HG02870 (cell line): ENCODE measurements at regions not wholly inside any gene's neighbourhood (a gene's known extent, or its start where the extent isn't known, plus 50 kb on each side); places are given as distances from the start of the nearest gene placed in this dataset.
"Not testable (repeated sequence)": the region's sequence is repeated elsewhere in the genome, so short reads cannot be mapped to it uniquely, and the experiment has no call there.

Experiments used
- ATAC-seq: cut with Tn5 transposase; IDR thresholded peaks from one replicate; pipeline ENCODE4 v1.9.1; 2021; ENCODE audit warnings: mild to moderate bottlenecking, moderate library complexity; ENCODE audit not compliant: unreplicated experiment

DNA sequence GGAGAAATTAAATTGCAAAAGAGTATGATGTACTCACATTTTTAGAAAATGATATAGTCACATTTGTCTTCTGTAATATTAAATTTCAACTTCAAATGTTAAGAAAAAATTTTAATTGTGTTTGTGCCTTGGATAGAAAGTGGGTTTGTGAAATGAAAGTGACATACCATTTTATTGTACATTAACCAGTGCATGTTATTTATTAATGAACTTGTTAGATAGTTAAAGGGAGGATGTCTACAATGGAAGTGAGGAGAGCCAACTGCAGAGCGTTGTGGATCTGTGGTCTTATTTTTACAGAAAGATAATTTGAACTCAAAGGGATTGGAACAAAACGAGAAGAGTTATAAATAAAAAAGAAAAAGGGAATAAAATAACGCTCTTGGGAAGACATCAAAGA, 291.7 kb downstream of the ARL4A start:
- no peak for ATAC-seq

DNA sequence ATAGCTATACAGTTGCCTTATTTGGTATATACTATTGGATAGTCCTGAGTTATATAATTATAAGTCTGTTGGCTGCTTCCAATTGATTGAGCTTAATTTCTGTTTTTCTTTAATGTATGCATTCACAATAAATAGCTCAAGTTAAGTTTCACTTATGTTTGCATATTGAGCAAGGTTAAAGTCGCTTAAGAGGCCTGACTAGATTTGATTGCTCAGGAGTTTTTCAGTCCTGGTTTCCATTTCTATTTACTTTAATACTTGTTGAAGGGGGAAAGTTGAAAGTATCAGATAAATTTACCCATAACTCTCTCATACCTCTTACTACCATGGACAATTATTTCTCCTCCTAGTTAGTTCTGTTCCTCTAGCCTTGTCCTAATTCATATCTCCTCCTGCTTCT, 294.7 kb downstream of the ARL4A start:
- no peak for ATAC-seq

DNA sequence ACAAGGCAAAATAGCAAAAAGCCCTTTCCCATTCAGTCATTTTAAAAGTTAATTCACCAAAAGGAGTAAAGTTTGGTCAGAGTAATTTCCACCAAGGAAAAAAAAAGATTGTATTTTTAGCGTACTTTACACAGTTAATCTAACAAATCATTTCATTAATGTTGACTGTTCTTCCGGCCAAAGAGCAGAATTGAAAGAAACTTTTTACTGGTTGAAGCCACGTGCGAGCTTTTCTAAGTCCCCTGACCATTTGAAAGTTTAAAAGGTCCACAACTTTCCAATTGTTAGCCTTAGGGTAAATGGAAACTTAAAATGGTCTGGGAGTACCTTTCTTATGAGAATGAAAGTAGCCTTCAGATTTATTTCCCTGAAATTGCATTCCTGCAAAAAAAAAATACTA, 296.7 kb downstream of the ARL4A start:
- no peak for ATAC-seq

DNA sequence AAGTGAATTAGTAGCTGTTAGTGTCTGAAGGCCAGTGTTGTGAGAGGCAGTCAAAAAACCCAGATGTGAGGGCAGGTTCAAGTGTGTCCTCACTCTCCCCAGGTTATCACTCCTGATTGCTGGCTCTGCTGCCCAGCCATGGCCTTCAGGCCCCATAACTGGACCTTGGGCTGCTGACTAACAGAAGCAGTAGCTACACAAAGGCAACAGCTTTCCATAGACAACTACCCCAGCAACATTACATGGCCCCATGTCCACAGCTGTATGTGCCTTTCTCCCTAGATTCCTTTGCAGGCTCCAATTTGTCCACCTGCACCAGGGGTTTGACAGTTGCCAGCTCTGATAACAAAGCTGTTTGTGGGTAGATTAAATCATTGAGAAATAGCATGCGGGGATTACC, 297.8 kb downstream of the ARL4A start:
- no peak for ATAC-seq

DNA sequence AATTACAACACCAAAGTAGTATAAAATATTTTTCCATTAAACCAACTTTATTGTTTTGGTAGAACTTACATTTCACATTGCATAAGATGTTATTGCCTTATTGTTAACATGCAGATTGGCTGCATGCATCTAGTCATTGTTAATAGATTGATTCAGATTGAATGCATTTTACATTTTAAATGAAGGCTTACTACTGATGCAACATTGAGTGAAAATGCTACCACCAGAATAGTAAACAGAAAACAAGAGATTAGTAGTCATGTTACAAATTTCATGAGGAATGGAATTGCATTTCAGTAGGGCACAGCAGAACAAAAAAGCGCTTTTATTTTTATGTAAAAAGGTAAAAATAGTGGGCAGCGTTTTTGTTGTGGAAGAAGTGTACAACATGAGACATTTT, 298.3 kb downstream of the ARL4A start:
- ATAC-seq: no peak

DNA sequence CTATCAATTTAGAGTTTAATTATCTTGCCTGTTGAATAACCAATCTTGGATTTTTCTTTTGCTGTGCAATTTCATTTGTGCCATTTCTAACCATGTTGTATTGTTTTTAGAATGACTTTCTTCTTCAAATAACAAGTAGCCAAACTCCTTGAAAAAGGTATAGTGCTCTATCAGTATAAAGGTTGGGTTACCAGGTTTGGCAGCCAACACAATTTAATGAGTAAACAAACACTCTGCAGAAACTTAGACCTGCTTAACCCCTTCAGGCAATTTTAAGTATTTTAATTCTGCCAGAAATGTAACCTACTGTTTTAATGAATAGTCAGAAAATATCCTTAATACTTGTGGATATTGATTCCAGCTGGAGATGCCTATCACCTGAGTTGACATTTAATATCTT, 299.8 kb downstream of the ARL4A start:
- no peak for ATAC-seq

DNA sequence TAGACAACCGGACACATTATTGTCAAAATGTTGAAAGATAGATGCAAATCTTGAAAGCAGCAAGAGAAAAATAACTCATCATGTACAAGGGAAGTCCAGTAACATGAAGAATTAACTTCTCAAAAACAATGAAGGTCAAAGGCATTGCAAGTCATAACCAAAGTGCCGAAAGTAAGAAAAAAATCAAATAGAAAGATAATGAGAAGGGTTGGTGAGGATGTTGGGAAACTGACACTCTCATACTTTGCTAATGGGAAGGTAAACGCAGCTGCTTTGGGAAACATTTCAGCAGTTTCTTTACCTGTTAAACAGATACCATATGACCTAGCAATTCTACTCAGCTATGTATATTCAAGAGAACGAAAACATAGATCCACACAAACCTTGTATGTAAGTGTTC, 303.0 kb downstream of the ARL4A start:
- ATAC-seq: no peak

DNA sequence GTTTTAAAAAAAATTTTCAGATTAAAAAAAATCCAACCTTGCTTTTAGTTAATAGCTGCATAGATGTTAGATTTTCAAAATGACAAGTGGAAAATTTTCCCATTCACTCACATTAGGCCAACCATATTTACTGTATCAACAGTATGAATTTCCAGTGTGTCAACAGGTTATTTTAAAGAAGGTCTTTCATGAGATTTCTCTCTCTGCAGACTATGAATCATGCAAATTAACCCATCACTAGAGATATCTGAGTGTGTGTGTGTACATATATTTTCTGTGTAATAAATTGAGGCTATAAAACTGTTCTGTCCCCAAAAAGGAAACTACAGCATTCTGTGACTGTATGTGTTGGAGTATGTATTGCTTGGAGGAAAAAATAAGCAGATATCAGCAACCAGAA, 305.6 kb downstream of the ARL4A start:
- ATAC-seq: no peak

DNA sequence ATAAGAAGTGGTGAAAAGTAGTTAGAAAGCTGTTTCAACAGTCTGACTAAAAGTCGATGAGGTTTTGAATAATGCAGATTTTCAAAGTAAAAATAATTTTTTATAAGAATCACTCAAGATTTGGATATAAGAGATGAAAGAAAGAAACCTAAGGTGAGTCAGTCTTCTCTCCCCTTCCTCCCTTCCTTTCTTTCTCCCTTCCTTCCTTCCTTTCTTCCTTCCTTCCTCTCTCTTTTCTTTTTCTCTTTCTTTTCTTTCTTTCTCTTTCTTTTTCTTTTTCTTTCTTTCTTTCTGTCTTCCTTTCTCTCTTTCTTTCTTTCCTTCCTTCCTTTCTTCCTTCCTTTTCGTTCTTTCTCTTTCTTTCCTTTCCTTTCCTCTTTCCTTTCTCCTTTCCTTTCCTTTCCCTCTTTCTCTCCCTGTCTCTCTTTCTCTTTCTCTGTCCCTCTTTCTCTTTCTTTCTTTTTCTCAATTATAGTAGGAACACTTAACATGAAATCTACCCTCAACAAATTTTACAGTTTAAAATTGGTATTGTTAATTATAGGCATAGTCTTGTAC, 308.6 kb downstream of the ARL4A start:
- ATAC-seq: no peak

DNA sequence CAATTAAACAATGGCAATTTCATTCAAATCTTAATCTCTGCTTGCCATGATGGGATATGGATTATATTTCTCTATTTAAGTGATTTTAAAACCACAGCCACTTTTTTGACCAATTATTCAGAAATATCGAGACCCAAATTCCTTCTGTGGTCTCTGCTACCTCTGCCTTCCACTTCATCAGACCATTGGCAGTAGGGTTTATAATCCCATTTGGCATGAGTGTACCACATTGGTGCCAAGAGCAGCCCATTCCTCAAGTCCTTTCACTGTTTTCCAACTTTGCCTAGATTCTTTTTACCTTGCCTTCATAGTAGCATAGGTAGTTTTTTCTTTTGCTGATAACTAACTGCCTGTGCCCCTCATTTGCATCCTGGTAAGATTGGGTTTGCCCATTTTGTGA, 319.9 kb downstream of the ARL4A start:
- ATAC-seq: no peak

DNA sequence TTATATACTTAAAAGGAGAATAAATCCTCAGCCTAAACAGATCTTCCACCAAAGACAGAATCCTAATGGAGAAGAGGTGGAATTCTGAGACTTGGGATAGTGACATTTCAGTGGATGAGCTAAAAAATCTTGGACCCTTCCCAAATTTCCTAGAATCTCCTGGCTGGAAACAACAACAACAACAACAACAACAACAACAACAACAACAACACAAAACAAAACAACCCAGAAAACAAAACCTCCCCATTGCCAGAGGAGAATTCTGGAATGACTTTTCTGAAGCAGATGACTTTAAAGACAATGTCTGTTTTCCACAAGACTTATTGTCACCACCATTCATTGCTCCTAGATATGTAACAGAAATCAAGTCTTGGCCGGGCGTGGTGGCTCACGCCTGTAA, 322.1 kb downstream of the ARL4A start:
- no peak for ATAC-seq

DNA sequence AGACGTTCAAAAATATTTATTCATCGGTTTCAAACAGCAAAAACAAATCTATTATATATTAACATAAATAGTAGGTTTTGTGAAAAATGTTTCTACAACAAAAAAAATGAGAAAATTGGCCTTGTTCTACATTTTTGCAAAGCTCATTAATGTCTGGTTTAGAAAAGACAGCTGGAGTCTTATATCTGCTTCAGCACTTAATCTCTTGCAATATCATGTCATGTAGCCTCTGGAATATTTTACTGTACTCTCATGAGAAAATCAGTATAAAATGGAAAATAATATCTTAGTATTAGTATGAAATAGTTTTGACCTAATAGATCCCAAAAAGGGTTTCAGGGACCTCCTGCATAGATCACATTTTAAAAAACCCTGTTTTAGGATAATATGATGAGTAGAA, 326.6 kb downstream of the ARL4A start:
- ATAC-seq: no peak

DNA sequence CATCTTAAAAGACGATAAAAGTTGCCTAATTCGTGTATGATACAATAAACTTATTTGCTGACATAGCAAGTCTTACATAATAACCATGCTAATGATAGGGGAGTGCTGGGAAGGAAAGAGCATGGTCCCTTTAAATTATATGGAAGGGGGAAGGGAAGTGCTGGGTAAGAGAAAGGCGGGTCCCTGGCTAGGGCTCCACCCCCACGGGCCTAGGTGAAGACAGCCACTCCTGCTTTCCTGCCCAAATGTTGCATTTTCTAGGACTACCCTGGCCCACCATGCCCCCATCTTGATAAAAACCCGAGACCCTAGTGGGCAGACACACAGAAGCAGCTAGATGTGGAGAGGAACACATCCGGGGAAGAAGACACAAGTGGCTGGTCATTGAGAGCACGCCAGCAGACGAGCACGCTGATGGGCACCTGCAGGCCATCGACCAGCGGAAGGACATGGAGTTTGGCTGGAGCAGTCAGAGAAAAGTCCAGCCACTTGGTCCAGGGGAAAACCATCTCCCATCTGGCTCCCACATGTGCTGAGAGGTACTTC, 328.7 kb downstream of the ARL4A start:
- ATAC-seq: no peak

DNA sequence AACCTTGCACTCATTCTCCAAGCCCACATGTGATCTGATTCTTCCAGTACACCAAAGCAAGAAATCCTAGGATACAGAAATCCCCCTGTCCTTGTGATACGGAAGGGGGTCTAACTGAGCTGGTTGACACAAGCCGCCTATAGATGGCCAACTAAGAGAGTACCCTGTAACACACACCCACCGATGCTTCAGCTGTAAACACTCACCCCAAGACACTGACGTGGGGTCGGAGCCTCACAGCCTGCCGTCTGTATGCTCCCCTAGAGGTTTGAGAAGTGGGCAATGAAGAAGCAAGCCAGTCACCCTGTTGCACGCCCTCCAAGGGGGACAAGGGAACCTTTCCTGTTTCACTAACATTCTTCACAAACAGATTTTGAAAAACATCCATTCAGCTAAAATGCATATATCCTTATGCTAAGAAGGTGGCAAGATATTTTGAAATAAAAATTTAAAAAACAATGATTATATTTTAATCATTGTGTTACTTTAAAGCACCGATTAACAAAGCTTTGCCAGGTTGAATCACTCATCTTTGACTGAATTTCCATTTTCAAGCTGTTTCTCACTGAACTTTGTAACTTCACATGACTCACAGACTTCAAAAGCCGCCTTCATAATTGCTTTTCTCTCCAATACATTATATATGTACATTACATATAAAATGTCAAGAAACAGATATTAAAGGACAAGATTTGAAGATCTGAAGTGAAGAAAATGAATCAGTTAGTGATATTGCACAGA, 329.3 kb downstream of the ARL4A start:
- no peak for ATAC-seq

DNA sequence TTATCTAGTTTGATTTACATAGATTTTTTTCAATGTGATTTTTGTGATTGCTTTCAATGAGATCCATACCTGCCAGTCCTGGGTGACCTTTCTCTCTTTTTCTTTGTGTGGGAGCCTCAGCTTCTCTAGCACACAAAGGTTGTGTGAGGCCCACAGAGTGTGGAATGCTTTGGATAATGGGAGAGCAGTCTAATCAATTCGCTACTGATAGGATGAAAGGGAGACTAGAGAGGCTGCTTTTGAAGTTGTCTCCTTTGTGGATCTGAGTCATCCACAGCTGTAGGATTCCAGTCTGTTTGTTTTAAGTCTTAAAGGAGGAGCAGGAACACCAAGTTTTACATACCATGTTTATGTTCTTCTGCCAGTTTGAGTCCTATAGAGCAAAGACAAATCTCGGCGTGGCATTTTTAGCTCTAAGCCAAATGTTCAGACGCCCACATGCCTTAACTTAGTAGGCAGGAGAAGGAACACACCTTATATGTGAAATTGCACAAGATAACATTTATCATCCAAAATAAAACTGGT, 330.0 kb downstream of the ARL4A start:
- ATAC-seq: no peak

DNA sequence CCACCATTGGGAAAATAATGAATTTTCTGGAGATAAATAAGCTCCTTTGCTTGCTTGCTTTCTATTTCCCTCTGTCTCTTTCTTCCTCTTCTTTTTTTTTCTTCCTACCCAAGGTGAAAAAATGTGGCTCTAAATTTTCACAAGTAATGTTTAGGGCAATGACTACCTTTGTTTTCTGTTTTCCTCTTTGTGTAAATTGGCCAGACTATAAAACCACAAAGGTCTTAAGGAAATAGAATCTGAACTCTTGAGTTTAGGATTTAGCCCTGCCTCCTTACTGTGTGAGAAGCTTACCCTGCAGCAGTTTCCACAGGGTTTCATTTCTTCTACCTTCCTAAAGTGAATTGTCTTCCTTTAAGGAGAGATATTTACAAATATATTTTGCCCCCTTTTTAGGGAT, 330.4 kb downstream of the ARL4A start:
- ATAC-seq: no peak

DNA sequence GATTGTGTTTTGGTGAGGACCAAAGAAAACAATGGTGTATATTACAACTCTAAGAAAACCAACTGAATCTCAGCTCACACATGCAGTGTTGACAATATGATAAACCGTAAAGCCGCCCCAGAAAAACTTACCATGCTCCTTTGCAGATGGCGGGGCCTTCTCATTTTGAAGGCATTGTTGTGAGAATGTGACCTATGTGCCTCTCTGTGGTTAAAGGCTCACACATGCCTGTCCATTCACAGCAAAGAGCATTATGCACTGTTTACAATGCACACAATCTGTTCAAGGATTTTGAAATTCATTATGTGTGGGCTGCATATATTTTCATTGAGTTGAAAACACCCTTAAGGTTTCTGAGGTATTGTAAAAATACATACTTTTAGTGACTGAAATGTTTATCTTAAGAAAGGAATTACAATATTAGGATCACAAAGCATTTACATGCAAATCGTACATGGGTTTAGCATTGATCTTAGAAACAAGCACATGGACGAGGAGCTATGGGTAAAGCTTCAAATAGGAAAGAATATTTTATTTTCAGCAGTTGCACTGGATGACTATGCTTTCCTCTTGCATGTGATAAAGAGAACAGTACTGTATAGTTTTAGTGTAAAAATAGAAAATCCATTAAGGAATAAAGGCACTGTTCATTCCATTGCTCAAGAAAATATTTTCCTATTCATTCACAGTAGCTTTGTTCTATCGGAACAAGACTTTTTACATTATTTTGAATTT, 334.3 kb downstream of the ARL4A start:
- ATAC-seq: no peak

DNA sequence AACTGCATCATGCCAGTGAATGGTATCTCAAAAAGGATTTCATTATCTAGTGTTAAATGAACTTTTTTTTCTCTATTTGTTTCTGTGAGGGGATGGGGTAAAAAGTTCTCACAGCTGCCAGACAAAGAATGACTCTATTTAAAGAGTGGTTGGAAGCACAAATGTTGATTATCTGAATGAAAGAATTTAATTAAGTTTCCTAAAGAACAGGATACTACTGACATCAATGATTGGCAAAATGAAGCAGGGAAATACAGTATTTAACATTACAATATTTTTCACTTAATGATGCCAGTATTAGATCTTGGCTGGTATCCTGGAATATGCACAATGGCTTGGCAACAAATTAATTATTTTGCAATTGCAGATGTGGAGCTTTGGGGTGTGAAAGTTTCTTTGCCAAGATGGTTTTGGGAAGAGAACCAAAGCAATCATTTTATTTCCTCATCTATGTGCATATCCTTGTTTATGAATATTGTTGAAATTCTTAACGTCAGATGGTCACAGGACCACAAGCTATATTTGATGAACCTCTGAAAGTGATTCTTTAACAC, 336.8 kb downstream of the ARL4A start:
- no peak for ATAC-seq

DNA sequence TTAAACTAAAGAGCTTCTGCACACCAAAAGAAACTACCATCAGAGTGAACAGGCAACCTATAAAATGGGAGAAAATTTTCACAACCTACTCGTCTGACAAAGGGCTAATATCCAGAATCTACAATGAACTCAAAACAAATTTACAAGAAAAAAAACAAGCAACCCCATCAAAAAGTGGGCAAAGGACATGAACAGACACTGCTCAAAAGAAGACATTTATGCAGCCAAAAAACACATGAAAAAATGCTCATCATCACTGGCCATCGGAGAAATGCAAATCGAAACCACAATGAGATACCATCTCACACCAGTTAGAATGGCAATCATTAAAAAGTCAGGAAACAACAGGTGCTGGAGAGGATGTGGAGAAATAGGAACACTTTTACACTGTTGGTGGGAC, 337.6 kb downstream of the ARL4A start:
- ATAC-seq: not testable (repeated sequence)

DNA sequence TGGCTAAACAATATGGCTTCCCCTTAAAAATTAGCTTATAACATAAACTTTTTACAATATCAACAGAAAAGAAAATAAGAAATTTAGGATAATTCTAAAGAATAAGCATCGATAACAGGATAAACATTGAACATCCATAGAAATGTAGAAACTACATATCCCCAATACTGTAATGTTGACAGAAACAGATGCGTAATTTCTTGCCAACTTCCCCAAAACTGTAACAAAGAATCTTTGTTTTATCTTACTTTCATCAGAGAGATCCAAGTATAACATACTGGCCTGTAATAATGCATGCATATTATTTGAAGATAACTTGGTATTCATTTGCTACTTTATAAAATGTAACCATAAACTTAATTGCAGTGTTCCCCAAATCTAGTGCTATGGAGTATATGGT, 339.9 kb downstream of the ARL4A start:
- no peak for ATAC-seq

DNA sequence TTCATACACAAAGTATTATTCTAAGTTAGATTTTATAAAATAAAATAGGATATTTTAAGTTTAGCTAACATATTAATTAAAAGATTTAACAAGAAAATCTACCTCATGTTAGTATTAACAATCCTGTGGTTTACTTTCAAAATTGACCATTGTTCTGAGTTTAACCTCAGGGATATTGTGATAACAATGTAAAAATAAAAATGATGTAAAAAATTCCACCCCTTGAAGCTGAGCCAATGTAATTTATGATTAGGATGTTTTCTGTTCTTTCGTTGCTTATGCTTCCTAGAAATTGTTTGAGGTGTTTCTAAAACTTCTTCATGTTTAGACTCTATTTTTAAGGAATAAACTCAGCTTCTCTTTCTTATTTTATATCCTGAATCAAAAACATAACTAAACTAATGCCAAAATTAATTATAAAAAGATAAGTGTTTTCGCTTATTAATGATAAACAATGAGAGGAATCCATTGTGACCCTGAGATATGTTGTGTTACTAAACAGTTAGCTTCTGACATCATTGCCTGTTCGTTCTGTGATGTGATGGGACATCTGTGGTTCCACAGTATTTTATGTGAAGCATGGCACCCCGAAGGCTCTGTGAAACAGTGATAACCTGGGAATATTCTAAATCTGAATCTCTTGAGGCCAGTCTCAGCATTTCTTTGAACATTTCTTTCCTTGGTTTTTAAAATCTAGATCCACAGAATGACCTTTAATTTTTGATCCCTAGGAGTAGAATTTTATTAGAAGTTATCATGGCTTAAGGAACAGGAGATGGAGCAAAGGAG, 340.8 kb downstream of the ARL4A start:
- no peak for ATAC-seq
